GM23338 (cell line): ENCODE measurements at regions not wholly inside any gene's neighbourhood (a gene's known extent, or its start where the extent isn't known, plus 50 kb on each side); places are given as distances from the start of the nearest gene placed in this dataset.

Experiments
- ATAC-seq: fragments of 200-7000 bp; cut with Tn5 transposase; 3 replicates; pipeline ENCODE4 v1.9.1; 2020
- DNase-seq: peaks from one replicate; pipeline ENCODE4 v3.0.0-alpha.2; 2015; ENCODE audit warnings: low spot score
- H2AFZ ChIP-seq: fragments of 200-600 bp; sonication (generic); 2 replicates; pipeline ENCODE4 v1.8.0; 2016; ENCODE audit warnings: antibody characterized with exemption, mild to moderate bottlenecking, moderate library complexity
- H3F3A ChIP-seq: fragments of 200-600 bp; sonication (generic); replicated peaks from 2 replicates; pipeline ENCODE4 v1.8.0; 2017; ENCODE audit warnings: antibody characterized with exemption, mixed run types, low read depth
- H3K27ac ChIP-seq: fragments of 200-600 bp; sonication (generic); 2 replicates; pipeline ENCODE4 v1.6.1; 2016; ENCODE audit warnings: low read depth
- H3K27me3 ChIP-seq: fragments of 200-600 bp; sonication (generic); 2 replicates; pipeline ENCODE4 v1.8.0; 2016; ENCODE audit warnings: mild to moderate bottlenecking, mixed run types, moderate library complexity; ENCODE audit not compliant: insufficient read depth
- H3K36me3 ChIP-seq: fragments of 200-600 bp; sonication (generic); 2 replicates; pipeline ENCODE4 v1.8.0; 2016; ENCODE audit warnings: mild to moderate bottlenecking; ENCODE audit not compliant: insufficient read depth
- H3K4me1 ChIP-seq: fragments of 200-600 bp; sonication (generic); 2 replicates; pipeline ENCODE4 v1.8.0; 2016; ENCODE audit warnings: mild to moderate bottlenecking, moderate library complexity; ENCODE audit not compliant: insufficient read depth
- H3K4me2 ChIP-seq: fragments of 200-600 bp; sonication (generic); 2 replicates; pipeline ENCODE4 v1.7.1; 2017; ENCODE audit warnings: mixed run types
- H3K4me3 ChIP-seq: fragments of 200-600 bp; sonication (generic); 2 replicates; pipeline ENCODE4 v1.6.1; 2016; ENCODE audit warnings: mixed run types
- H3K79me2 ChIP-seq: fragments of 200-600 bp; sonication (generic); replicated peaks from 2 replicates; pipeline ENCODE4 v1.8.0; 2017; ENCODE audit warnings: mild to moderate bottlenecking; ENCODE audit not compliant: insufficient read depth
- H3K9me2 ChIP-seq: fragments of 200-600 bp; sonication (generic); 2 replicates; pipeline ENCODE4 v1.8.0; 2017; ENCODE audit not compliant: insufficient read depth
- H4K20me1 ChIP-seq: fragments of 200-600 bp; sonication (generic); replicated peaks from 2 replicates; pipeline ENCODE4 v1.8.0; 2017; ENCODE audit warnings: mild to moderate bottlenecking; ENCODE audit not compliant: insufficient read depth
- H3K27ac Mint-ChIP-seq: 2 replicates; pipeline ENCODE4 v1.8.0; 2020; ENCODE audit warnings: inconsistent platforms, mild to moderate bottlenecking, moderate library complexity, mixed read lengths
- H3K27me3 Mint-ChIP-seq: 3 replicates; pipeline ENCODE4 v1.8.0; 2022; ENCODE audit warnings: low read depth, mild to moderate bottlenecking, moderate library complexity, mixed read lengths, inconsistent platforms; ENCODE audit not compliant: insufficient read depth, poor library complexity
- H3K36me3 Mint-ChIP-seq: 3 replicates; pipeline ENCODE4 v1.8.0; 2021; ENCODE audit warnings: low read depth, mild to moderate bottlenecking, inconsistent platforms, moderate library complexity, mixed read lengths
- H3K4me1 Mint-ChIP-seq: 3 replicates; pipeline ENCODE4 v1.8.0; 2020; ENCODE audit warnings: mild to moderate bottlenecking, inconsistent platforms, mixed read lengths
- H3K4me3 Mint-ChIP-seq: 3 replicates; pipeline ENCODE4 v1.8.0; 2021; ENCODE audit warnings: moderate library complexity, mild to moderate bottlenecking, inconsistent platforms, mixed read lengths
- H3K9me3 Mint-ChIP-seq: 3 replicates; pipeline ENCODE4 v1.8.0; 2020; ENCODE audit warnings: moderate library complexity, mild to moderate bottlenecking, inconsistent platforms, mixed read lengths
- CREB1 ChIP-seq: fragments of 250-450 bp; sonication (Bioruptor Pico); IDR thresholded peaks from 2 replicates; pipeline ENCODE4 v1.5.0; 2020; ENCODE audit warnings: low read depth, mild to moderate bottlenecking, moderate library complexity
- CTCF ChIP-seq, 2 experiments: fragments of 200-600 bp in 1 of 2; sonication (generic) in 1 of 2; conservative IDR thresholded peaks; 2 replicates each; pipeline versions ENCODE4 v1.5.1 to v1.6.1; 2016 to 2017; ENCODE audit warnings: antibody characterized with exemption in 2 of 2, low read depth in 2 of 2, mild to moderate bottlenecking in 2 of 2, moderate library complexity in 1 of 2
- ETS1 ChIP-seq: IDR thresholded peaks from 2 replicates; pipeline ENCODE4 v1.6.1; 2016; ENCODE audit warnings: antibody characterized with exemption
- EZH2 ChIP-seq: fragments of 200-600 bp; sonication (generic); IDR thresholded peaks from one replicate; pipeline ENCODE4 v1.8.0; 2017; ENCODE audit warnings: antibody characterized with exemption, mild to moderate bottlenecking, low read depth; ENCODE audit not compliant: unreplicated experiment
- EZH2phosphoT487 ChIP-seq: fragments of 200-600 bp; sonication (generic); IDR thresholded peaks from one replicate; pipeline ENCODE4 v1.8.1; 2018; ENCODE audit warnings: antibody characterized with exemption; ENCODE audit not compliant: unreplicated experiment
- JUNB ChIP-seq: IDR thresholded peaks from one replicate; pipeline ENCODE4 v1.6.1; 2016; ENCODE audit warnings: antibody characterized with exemption; ENCODE audit not compliant: unreplicated experiment
- NANOG ChIP-seq: IDR thresholded peaks from 2 replicates; pipeline ENCODE4 v1.6.1; 2016; ENCODE audit warnings: antibody characterized with exemption, borderline replicate concordance
- POLR2AphosphoS5 ChIP-seq: IDR thresholded peaks from 2 replicates; pipeline ENCODE4 v1.6.1; 2016; ENCODE audit warnings: antibody characterized with exemption, low read depth
- REST ChIP-seq: IDR thresholded peaks from one replicate; pipeline ENCODE4 v1.6.1; 2018; ENCODE audit warnings: antibody characterized with exemption; ENCODE audit not compliant: unreplicated experiment
- STAT1 ChIP-seq: IDR thresholded peaks from one replicate; pipeline ENCODE4 v1.6.1; 2016; ENCODE audit warnings: antibody characterized with exemption; ENCODE audit not compliant: unreplicated experiment
- ZNF114 ChIP-seq: fragments of 250-450 bp; sonication (Bioruptor Pico); IDR thresholded peaks from 2 replicates; pipeline ENCODE4 v1.5.0; 2020; ENCODE audit warnings: mild to moderate bottlenecking, moderate library complexity
- ZNF331 ChIP-seq: fragments of 250-450 bp; sonication (Bioruptor Pico); IDR thresholded peaks from 2 replicates; pipeline ENCODE4 v1.5.0; 2020; ENCODE audit warnings: low read depth, mild to moderate bottlenecking, moderate library complexity
- ZNF462 ChIP-seq: fragments of 250-450 bp; sonication (Bioruptor Pico); IDR thresholded peaks from 2 replicates; pipeline ENCODE4 v1.5.0; 2020; ENCODE audit warnings: mild to moderate bottlenecking, moderate library complexity

- no peak overlapping the region for H3K4me3 Mint-ChIP-seq
- H3K4me1 Mint-ChIP-seq, result no peaks in the 10 kb centered on the region
- Histone ChIP-seq H3K9me2 (no peaks in the 10 kb centered on the region), H3K27ac (no peak overlapping the region), H3K4me2 (no peak overlapping the region), H3K4me1 (no peaks in the 10 kb centered on the region), H3K79me2 (no peaks in the 10 kb centered on the region), H3K4me3 (no peak overlapping the region), H2AFZ (no peak overlapping the region), H3F3A (no peaks in the 10 kb centered on the region), H3K27me3 (no peaks in the 10 kb centered on the region), H4K20me1 (no peaks in the 10 kb centered on the region), H3K36me3 (no peaks in the 10 kb centered on the region)
- DNase-seq (no peak), ATAC-seq (no peak)
- TF ChIP-seq ZNF114 (CRISPR knock-in tag), result no peak
- TF ChIP-seq JUNB, result no peak
- no peak for TF ChIP-seq CTCF (conservative IDR thresholded peaks at IDR 0.05; ENCODE audit: low read depth in 2 of 2)
- TF ChIP-seq STAT1, result no peak
- no peak for TF ChIP-seq ZNF331 (CRISPR knock-in tag)
- TF ChIP-seq ZNF462 (CRISPR knock-in tag), result no peak
- TF ChIP-seq CREB1 (CRISPR knock-in tag), result no peak
- TF ChIP-seq EZH2phosphoT487, result no peak
- no peak for TF ChIP-seq ETS1
- no peak for TF ChIP-seq EZH2
- TF ChIP-seq POLR2AphosphoS5, result no peak
- no peak for TF ChIP-seq REST
- no peak for TF ChIP-seq NANOG
- H3K9me3 Mint-ChIP-seq, result peaks cover 100% of the 10 kb centered on the region
- no peak overlapping the region for H3K27ac Mint-ChIP-seq
- H3K27me3 Mint-ChIP-seq, result no peaks in the 10 kb centered on the region
- H3K36me3 Mint-ChIP-seq, result peaks cover 56% of the 10 kb centered on the region; the same call in 2 of the 3 replicates
Observed at GRCh38 chr18:78396077-78396476, 583.5 kb upstream of the SALL3 start.
